HCT116 (cell line): ENCODE measurements at regions not wholly inside any gene's neighbourhood (a gene's known extent, or its start where the extent isn't known, plus 50 kb on each side); places are given as distances from the start of the nearest gene placed in this dataset.

ENCODE experiments used
- ATAC-seq: fragments of 200-7000 bp; cut with Tn5 transposase; 2 replicates; pipeline ENCODE4 v1.9.1; 2020; ENCODE audit warnings: mild to moderate bottlenecking, moderate library complexity
- BruUV-seq: library from RNA; stranded (reverse); fragments of 400-500 nt; replicated peaks from 2 replicates; lab custom pipeline; 2021; lab: Mats Ljungman, UMichigan
- CTCF ChIA-PET: fragments of 300-600 bp; sonication (Branson Sonifier 250); formaldehyde crosslinking; loops from one replicate; lab custom pipeline; 2021; ENCODE audit warnings: antibody characterized with exemption; lab: Charles Lee
- POLR2A ChIA-PET: fragments of 300-600, 350-600 bp; sonication (Branson Sonifier 250); formaldehyde crosslinking; loops from one replicate; lab custom pipeline; 2021; ENCODE audit warnings: antibody characterized with exemption; lab: Charles Lee
- RAD21 ChIA-PET, 2 experiments: fragments of 300-600 bp; sonication (Branson Sonifier 250); formaldehyde crosslinking; loops; one replicate each; lab custom pipeline; 2023; ENCODE audit warnings: low total read pairs in 2 of 2; ENCODE audit not compliant: uncharacterized antibody in 2 of 2, unreplicated experiment in 2 of 2, low non-redundant PET in 1 of 2; lab: Charles Lee
- DNase-seq: peaks from one replicate; pipeline ENCODE4 v3.0.0-alpha.2; 2010; ENCODE audit warnings: low read depth, low spot score
- H2AFZ ChIP-seq: fragments of 200-600 bp; shearing (Covaris generic), sonication (generic); 2 replicates; pipeline ENCODE4 v1.6.1; 2017; ENCODE audit warnings: low read depth, mixed run types, mixed read lengths, antibody characterized with exemption, low read length; ENCODE audit not compliant: poor library complexity, severe bottlenecking
- H3K27ac ChIP-seq: 2 replicates; pipeline ENCODE4 v1.5.1; 2012; ENCODE audit warnings: low read depth, low read length
- H3K27me3 ChIP-seq: fragments of 200-600 bp; sonication (generic); 2 replicates; pipeline ENCODE4 v1.6.1; 2016; ENCODE audit warnings: mixed run types, low read length, mixed read lengths; ENCODE audit not compliant: insufficient read depth
- H3K36me3 ChIP-seq, 2 experiments: fragments of 200-500 bp in 1 of 2; fragments of 200-600 bp in 1 of 2; sonication (Bioruptor generic) in 1 of 2; sonication (generic) in 1 of 2; 2 replicates each; pipeline versions ENCODE4 v1.5.1 to v1.6.1; 2014 to 2016; ENCODE audit warnings: low read length in 2 of 2, inconsistent platforms in 1 of 2, mixed read lengths in 1 of 2, mixed run types in 1 of 2; ENCODE audit not compliant: insufficient read depth in 2 of 2, control insufficient read depth in 1 of 2
- H3K4me1 ChIP-seq, 2 experiments: fragments of 200-600 bp in 1 of 2; sonication (generic) in 1 of 2; 2 replicates each; pipeline versions ENCODE4 v1.5.1 to v1.6.1; 2012 to 2017; ENCODE audit warnings: low read length in 2 of 2, inconsistent platforms in 1 of 2, mild to moderate bottlenecking in 1 of 2, mixed read lengths in 1 of 2, mixed run types in 1 of 2, moderate library complexity in 1 of 2; ENCODE audit not compliant: insufficient read depth in 2 of 2, control insufficient read depth in 1 of 2
- H3K4me2 ChIP-seq: fragments of 200-600 bp; sonication (generic); 2 replicates; pipeline ENCODE4 v1.6.1; 2017; ENCODE audit warnings: mixed run types, low read length, mixed read lengths
- H3K4me3 ChIP-seq, 2 experiments: fragments of 200-600 bp in 1 of 2; sonication (generic) in 1 of 2; replicated peaks in 1 of 2; 2 replicates each; pipeline ENCODE4 v1.5.1; 2011 to 2016; ENCODE audit warnings: low read length in 2 of 2, control low read depth in 1 of 2, low read depth in 1 of 2, mild to moderate bottlenecking in 1 of 2, mixed read lengths in 1 of 2, mixed run types in 1 of 2
- H3K79me2 ChIP-seq: fragments of 200-600 bp; sonication (generic); 2 replicates; pipeline ENCODE4 v1.6.1; 2017; ENCODE audit warnings: mild to moderate bottlenecking, mixed run types, low read length, moderate library complexity, mixed read lengths; ENCODE audit not compliant: insufficient read depth
- H3K9ac ChIP-seq: fragments of 200-600 bp; sonication (generic); 2 replicates; pipeline ENCODE4 v1.6.1; 2016; ENCODE audit warnings: low read length, mixed read lengths
- H3K9me2 ChIP-seq: fragments of 200-600 bp; sonication (generic), shearing (Covaris generic); 2 replicates; pipeline ENCODE4 v1.6.1; 2017; ENCODE audit warnings: mixed run types, mild to moderate bottlenecking, moderate library complexity; ENCODE audit not compliant: insufficient read depth
- H3K9me3 ChIP-seq, 2 experiments: fragments of 200-500 bp in 1 of 2; fragments of 200-600 bp in 1 of 2; sonication (Bioruptor generic) in 1 of 2; sonication (generic) in 1 of 2; 2 replicates each; pipeline ENCODE4 v1.6.1; 2014 to 2017; ENCODE audit warnings: low read length in 2 of 2, mixed read lengths in 2 of 2, inconsistent platforms in 1 of 2, low read depth in 1 of 2, mild to moderate bottlenecking in 1 of 2, mixed run types in 1 of 2, moderate library complexity in 1 of 2; ENCODE audit not compliant: control insufficient read depth in 1 of 2, insufficient read depth in 1 of 2
- H4K20me1 ChIP-seq: fragments of 200-600 bp; sonication (generic), shearing (Covaris generic); 2 replicates; pipeline ENCODE4 v1.6.1; 2017; ENCODE audit warnings: mixed run types, mild to moderate bottlenecking, moderate library complexity; ENCODE audit not compliant: insufficient read depth
- ELF1 ChIP-seq: IDR thresholded peaks from 2 replicates; pipeline ENCODE4 v1.6.1; 2012; ENCODE audit warnings: low read depth, borderline replicate concordance
- EZH2 ChIP-seq: fragments of 200-600 bp; sonication (generic); IDR thresholded peaks from 2 replicates; pipeline ENCODE4 v1.6.1; 2017; ENCODE audit warnings: antibody characterized with exemption, mixed run types
- POLR2A ChIP-seq: IDR thresholded peaks from 2 replicates; pipeline ENCODE4 v1.7.0; 2011; ENCODE audit warnings: borderline replicate concordance; ENCODE audit not compliant: insufficient read depth, insufficient read length; ENCODE audit errors: extremely low read depth
- RAD21 ChIP-seq: IDR thresholded peaks from 2 replicates; pipeline ENCODE4 v1.6.1; 2012; ENCODE audit warnings: low read depth, mild to moderate bottlenecking
- SP1 ChIP-seq: IDR thresholded peaks from 2 replicates; pipeline ENCODE4 v1.6.1; 2012; ENCODE audit warnings: low read depth
- TCF7L2 ChIP-seq: IDR thresholded peaks from 2 replicates; pipeline ENCODE4 v1.7.0; 2011; ENCODE audit warnings: borderline replicate concordance, inconsistent platforms; ENCODE audit not compliant: insufficient read depth, insufficient read length; ENCODE audit errors: extremely low read depth
- ZNF274 ChIP-seq: fragments of 200-500 bp; sonication (Bioruptor generic); IDR thresholded peaks from 2 replicates; pipeline ENCODE4 v1.6.1; 2014; ENCODE audit warnings: mild to moderate bottlenecking, low read depth, low read length, inconsistent platforms
- intact Hi-C: fragments of 100-400 bp; cut with micrococcal nuclease; formaldehyde crosslinking; loops from 2 replicates; pipeline ENCODE4 v1.10.0; 2022
- TF ChIP-seq, protein P1 (sequence below): IDR thresholded peaks from 2 replicates; pipeline ENCODE4 v1.6.1; 2012; ENCODE audit warnings: low read depth
- TF ChIP-seq, protein P2 (sequence below): IDR thresholded peaks from 2 replicates; pipeline ENCODE4 v1.6.1; 2012
- TF ChIP-seq, protein P3 (sequence below), 3 experiments: fragments of 200-600 bp in 1 of 3; sonication (generic) in 1 of 3; IDR thresholded peaks in 2 of 3; conservative IDR thresholded peaks in 1 of 3; 2 replicates each; pipeline ENCODE4 v1.5.1; 2012 to 2017; ENCODE audit warnings: low read depth in 2 of 3, low read length in 2 of 3, antibody characterized with exemption in 1 of 3, borderline replicate concordance in 1 of 3, control low read depth in 1 of 3, mild to moderate bottlenecking in 1 of 3, mixed read lengths in 1 of 3, mixed run types in 1 of 3, moderate library complexity in 1 of 3; ENCODE audit not compliant: insufficient read depth in 1 of 3

DNA sequence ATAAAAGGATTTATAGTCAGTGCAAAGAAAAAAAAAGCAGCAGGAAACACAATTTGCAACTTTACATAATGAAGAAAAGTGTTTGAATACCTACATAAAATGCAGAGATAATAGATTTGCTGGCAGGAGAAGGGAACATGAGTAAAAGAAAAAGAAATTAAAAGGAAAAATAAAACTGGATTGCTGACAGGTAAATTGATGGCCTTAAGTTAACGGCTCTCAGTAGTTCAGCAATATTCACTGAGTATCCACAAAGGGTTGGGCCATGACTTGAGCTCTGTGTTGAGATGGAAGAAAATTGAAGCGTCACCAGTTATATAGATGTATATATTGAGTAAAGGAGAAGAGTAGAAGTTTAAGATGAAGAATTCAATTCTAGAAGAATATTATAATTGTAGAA lies 330.1 kb upstream of the VCX start (continued):
- TF ChIP-seq, protein P1, sequence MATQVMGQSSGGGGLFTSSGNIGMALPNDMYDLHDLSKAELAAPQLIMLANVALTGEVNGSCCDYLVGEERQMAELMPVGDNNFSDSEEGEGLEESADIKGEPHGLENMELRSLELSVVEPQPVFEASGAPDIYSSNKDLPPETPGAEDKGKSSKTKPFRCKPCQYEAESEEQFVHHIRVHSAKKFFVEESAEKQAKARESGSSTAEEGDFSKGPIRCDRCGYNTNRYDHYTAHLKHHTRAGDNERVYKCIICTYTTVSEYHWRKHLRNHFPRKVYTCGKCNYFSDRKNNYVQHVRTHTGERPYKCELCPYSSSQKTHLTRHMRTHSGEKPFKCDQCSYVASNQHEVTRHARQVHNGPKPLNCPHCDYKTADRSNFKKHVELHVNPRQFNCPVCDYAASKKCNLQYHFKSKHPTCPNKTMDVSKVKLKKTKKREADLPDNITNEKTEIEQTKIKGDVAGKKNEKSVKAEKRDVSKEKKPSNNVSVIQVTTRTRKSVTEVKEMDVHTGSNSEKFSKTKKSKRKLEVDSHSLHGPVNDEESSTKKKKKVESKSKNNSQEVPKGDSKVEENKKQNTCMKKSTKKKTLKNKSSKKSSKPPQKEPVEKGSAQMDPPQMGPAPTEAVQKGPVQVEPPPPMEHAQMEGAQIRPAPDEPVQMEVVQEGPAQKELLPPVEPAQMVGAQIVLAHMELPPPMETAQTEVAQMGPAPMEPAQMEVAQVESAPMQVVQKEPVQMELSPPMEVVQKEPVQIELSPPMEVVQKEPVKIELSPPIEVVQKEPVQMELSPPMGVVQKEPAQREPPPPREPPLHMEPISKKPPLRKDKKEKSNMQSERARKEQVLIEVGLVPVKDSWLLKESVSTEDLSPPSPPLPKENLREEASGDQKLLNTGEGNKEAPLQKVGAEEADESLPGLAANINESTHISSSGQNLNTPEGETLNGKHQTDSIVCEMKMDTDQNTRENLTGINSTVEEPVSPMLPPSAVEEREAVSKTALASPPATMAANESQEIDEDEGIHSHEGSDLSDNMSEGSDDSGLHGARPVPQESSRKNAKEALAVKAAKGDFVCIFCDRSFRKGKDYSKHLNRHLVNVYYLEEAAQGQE = no peak

DNA sequence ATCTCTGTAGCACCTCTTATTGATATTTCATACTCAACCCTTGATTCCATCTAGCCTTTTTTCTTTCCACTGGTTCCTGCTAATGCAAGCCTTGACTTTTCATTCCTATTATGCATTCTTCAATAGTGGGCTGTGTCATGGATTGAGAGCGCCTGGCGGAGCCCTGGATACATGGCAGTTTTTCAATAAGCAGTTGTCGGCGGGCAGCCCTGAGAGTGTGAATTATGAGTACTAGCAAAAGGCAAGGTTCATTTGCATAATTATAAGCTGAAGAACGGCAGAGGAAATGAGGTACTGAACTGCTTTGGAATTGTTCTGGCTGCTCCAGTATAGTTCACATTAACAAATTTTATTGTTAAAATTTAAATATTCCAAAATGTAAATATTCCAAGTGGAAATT lies 339.7 kb upstream of the VCX start:
- BruUV-seq = no TSS peak
- CTCF ChIA-PET = no interaction called here
- TF ChIP-seq SP1 = no peak
- Histone ChIP-seq H3K9me3 (no peaks in the 10 kb centered on the region), H3K9ac (no peak overlapping the region), H3K27ac (no peak overlapping the region), H2AFZ (no peak overlapping the region), H4K20me1 (no peaks in the 10 kb centered on the region), H3K79me2 (no peaks in the 10 kb centered on the region), H3K4me3 (no peak overlapping the region), H3K9me2 (no peaks in the 10 kb centered on the region), H3K36me3 (no peaks in the 10 kb centered on the region), H3K4me2 (no peak overlapping the region), H3K4me1 (no peaks in the 10 kb centered on the region), H3K27me3 (no peaks in the 10 kb centered on the region)
- no peak for ATAC-seq
- POLR2A ChIA-PET = no interaction called here
- RAD21 ChIA-PET = no interaction called here
- DNase-seq = no peak
- intact Hi-C loops = no loop called here

DNA sequence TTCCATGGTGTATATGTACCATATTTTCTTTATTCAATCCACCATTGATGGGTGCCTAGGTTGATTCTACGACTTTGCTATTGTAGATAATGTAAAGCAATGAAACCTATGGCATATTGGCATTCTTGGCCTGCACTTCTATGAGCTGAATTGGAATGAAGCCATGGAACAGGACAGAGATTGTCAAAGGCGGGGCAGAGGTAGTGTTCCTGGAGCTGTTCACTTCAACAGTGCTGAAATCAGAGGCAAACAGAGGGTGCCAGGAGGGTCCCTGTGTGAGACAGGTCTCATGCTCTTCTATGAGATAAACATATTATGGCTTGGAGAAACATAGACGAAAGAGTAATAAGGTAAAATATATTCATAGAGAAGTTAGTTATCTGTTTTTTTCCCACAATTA lies 342.6 kb upstream of the VCX start:
- H3K36me3 ChIP-seq = no peaks in the 10 kb centered on the region
- H3K9me3 ChIP-seq = no peaks in the 10 kb centered on the region
- H4K20me1 ChIP-seq = no peaks in the 10 kb centered on the region
- BruUV-seq = no TSS peak
- H2AFZ ChIP-seq = no peak overlapping the region
- H3K9me2 ChIP-seq = no peaks in the 10 kb centered on the region
- no peak overlapping the region for H3K9ac ChIP-seq
- POLR2A ChIA-PET = no interaction called here
- ATAC-seq (no peak), DNase-seq (no peak)
- no peak overlapping the region for H3K4me2 ChIP-seq
- CTCF ChIA-PET = no interaction called here
- RAD21 ChIA-PET = no interaction called here
- H3K4me1 ChIP-seq = no peaks in the 10 kb centered on the region
- no peak overlapping the region for H3K4me3 ChIP-seq
- no peaks in the 10 kb centered on the region for H3K27me3 ChIP-seq
- TF ChIP-seq ELF1 (no peak), RAD21 (no peak), ZNF274 (no peak), EZH2 (no peak), TCF7L2 (no peak), POLR2A (no peak)
- TF ChIP-seq, protein P2, sequence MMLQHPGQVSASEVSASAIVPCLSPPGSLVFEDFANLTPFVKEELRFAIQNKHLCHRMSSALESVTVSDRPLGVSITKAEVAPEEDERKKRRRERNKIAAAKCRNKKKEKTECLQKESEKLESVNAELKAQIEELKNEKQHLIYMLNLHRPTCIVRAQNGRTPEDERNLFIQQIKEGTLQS = no peak
- TF ChIP-seq, protein P3, sequence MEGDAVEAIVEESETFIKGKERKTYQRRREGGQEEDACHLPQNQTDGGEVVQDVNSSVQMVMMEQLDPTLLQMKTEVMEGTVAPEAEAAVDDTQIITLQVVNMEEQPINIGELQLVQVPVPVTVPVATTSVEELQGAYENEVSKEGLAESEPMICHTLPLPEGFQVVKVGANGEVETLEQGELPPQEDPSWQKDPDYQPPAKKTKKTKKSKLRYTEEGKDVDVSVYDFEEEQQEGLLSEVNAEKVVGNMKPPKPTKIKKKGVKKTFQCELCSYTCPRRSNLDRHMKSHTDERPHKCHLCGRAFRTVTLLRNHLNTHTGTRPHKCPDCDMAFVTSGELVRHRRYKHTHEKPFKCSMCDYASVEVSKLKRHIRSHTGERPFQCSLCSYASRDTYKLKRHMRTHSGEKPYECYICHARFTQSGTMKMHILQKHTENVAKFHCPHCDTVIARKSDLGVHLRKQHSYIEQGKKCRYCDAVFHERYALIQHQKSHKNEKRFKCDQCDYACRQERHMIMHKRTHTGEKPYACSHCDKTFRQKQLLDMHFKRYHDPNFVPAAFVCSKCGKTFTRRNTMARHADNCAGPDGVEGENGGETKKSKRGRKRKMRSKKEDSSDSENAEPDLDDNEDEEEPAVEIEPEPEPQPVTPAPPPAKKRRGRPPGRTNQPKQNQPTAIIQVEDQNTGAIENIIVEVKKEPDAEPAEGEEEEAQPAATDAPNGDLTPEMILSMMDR (IDR thresholded peaks at IDR 0.05 in 2 of 3, conservative IDR thresholded peaks at IDR 0.05 in 1 of 3; ENCODE audit: borderline replicate concordance in 1 of 3, insufficient read depth in 1 of 3, low read depth in 2 of 3, low read length in 2 of 3) = no peak
- TF ChIP-seq, all 23 proteins: peak for 0
- Histone ChIP-seq H3K79me2 (no peaks in the 10 kb centered on the region), H3K27ac (no peak overlapping the region)
- intact Hi-C loops = no loop called here
